ENCODE measurements at regions not wholly inside any gene's neighbourhood (a gene's known extent, or its start where the extent isn't known, plus 50 kb on each side); places are given as distances from the start of the nearest gene placed in this dataset.

DNA sequence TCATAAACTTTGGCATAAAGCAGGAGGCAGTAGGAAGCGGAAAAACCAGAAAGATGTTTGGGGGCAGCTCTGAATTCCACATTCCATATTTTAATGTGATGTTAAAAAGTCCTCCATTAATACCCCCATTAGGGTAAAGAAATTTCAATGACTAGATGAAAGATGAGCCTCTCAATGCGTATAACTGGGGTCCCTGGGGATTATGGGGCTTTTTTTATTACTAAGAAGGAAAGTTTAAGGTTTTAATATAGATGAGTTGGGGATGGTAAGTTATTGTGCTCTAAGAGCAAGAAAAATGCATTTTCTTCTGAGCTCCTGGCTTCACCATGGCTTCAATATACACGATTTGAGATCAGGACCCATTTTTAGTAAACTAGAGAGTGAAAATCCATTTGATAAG, 321.9 kb downstream of the CDK5RAP2 start:
- TF ChIP-seq POLR2A (IDR thresholded peaks at IDR 0.05; ENCODE audit: low read length) (no peak), SMC3 (IDR thresholded peaks at IDR 0.05) (no peak)
- TF ChIP-seq, protein P1, sequence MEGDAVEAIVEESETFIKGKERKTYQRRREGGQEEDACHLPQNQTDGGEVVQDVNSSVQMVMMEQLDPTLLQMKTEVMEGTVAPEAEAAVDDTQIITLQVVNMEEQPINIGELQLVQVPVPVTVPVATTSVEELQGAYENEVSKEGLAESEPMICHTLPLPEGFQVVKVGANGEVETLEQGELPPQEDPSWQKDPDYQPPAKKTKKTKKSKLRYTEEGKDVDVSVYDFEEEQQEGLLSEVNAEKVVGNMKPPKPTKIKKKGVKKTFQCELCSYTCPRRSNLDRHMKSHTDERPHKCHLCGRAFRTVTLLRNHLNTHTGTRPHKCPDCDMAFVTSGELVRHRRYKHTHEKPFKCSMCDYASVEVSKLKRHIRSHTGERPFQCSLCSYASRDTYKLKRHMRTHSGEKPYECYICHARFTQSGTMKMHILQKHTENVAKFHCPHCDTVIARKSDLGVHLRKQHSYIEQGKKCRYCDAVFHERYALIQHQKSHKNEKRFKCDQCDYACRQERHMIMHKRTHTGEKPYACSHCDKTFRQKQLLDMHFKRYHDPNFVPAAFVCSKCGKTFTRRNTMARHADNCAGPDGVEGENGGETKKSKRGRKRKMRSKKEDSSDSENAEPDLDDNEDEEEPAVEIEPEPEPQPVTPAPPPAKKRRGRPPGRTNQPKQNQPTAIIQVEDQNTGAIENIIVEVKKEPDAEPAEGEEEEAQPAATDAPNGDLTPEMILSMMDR (IDR thresholded peaks at IDR 0.05) = no peak

Data from A549 (cell line).